ENCODE measurements at regions not wholly inside any gene's neighbourhood (a gene's known extent, or its start where the extent isn't known, plus 50 kb on each side); places are given as distances from the start of the nearest gene placed in this dataset.

DNA sequence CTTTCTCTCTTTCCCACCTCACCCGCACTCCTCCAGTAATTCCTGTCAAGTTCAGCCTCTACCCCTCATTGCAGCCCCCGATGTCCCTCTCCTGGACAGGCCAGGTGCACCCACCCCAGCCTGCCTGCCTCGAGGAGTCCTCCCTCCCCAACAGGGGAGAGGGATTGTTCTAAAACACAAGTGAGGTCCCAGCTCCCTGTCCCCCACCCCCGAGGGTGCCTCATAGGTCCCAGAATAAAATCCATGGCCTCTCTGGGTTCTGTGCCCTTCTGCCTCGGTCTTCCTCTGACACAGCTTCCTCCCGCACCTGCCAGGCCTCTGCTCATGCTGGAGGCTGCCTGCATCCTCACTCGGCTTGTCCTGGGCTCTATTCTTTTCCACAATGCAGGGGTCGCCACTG, 720.1 kb downstream of the BRD1 start:
- TF ChIP-seq, protein P1, sequence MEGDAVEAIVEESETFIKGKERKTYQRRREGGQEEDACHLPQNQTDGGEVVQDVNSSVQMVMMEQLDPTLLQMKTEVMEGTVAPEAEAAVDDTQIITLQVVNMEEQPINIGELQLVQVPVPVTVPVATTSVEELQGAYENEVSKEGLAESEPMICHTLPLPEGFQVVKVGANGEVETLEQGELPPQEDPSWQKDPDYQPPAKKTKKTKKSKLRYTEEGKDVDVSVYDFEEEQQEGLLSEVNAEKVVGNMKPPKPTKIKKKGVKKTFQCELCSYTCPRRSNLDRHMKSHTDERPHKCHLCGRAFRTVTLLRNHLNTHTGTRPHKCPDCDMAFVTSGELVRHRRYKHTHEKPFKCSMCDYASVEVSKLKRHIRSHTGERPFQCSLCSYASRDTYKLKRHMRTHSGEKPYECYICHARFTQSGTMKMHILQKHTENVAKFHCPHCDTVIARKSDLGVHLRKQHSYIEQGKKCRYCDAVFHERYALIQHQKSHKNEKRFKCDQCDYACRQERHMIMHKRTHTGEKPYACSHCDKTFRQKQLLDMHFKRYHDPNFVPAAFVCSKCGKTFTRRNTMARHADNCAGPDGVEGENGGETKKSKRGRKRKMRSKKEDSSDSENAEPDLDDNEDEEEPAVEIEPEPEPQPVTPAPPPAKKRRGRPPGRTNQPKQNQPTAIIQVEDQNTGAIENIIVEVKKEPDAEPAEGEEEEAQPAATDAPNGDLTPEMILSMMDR (IDR thresholded peaks at IDR 0.05; ENCODE audit: low read depth, low read length) = no peak
- TF ChIP-seq POLR2A (IDR thresholded peaks at IDR 0.05; ENCODE audit: extremely low read depth, insufficient read length) = no peak

All from NB4 (cell line).